GM18508 (cell line): ENCODE measurements at regions not wholly inside any gene's neighbourhood (a gene's known extent, or its start where the extent isn't known, plus 50 kb on each side); places are given as distances from the start of the nearest gene placed in this dataset.

Experiments used
- ATAC-seq: cut with Tn5 transposase; IDR thresholded peaks from one replicate; pipeline ENCODE4 v1.9.1; 2021; ENCODE audit warnings: moderate number of reproducible peaks; ENCODE audit not compliant: insufficient read depth, unreplicated experiment

DNA sequence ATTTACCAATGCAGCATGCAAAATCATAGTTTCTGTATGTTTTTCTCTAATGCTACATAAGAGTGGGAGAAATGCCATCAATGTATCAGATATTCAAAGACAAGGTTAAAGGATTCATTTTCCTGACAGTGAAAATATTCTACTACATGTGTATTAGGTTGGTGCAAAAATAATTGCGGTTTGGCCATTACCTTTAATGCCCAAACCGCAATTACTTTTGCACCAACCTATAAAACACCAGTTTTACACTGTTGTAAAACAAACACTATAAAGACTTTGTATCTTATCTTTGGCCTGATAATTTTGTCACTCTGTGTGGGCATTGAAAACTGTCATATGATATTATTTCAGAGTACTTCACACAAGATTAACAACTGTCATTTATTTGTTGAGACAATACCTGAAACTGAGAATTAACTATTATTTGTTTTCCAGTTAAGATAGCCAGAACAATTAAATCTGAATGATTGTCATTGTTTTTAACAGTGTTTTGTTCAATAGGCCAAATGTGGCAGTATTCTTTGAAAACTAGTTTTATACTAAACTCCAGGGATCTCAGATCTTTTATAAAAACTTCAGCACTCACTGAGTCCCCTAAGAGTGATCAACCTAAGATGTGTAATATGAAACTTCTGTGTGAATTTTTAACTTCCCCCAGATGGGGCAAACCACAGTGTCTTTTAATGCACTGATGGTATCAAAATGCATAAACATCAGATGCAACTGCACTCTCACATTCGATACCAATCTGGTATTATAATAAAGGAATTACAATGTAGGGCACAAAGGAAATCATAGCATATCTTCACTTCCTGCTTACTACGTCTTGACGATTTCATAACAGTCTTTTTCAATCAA, 53.8 kb upstream of the FBN2 start:
- no peak for ATAC-seq

DNA sequence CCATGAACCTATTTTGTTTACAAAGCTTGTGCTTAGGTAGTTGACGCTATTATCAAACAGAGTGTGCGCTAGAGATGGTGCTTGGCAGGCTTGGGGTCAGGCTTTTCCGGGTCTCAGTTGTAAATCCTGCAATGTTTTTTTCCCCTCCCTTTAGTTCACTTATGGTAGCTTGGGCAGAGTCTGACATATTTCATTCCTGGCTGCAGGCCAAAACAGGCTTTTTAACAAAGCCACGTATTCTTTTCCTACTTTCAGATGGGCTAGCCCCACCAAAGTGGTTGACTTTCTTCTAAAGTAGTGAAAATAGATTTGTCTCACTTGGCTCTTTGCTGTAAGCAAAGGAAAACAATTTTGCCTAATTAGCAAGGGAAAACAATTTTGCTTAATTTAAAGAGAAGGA, 58.0 kb upstream of the FBN2 start:
- no peak for ATAC-seq

DNA sequence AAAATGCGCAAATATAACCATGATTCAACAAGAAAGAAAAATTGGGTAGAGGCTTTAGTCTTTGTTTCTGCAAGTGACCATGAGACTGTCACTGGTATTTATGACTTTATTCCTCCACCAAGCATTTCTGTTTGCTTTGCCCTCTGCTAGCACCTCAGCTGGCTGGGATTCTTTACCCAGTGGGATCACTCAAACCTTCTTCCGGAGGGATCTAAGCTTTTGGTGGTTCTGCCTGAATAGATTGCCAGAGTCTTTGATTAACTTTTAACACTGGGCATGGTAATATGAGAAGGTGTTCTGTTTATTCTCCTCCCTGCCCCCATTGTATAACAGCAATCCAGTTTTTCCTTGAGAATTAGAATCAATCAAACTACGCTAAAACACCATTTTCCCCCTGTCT, 59.1 kb upstream of the FBN2 start:
- ATAC-seq: no peak

DNA sequence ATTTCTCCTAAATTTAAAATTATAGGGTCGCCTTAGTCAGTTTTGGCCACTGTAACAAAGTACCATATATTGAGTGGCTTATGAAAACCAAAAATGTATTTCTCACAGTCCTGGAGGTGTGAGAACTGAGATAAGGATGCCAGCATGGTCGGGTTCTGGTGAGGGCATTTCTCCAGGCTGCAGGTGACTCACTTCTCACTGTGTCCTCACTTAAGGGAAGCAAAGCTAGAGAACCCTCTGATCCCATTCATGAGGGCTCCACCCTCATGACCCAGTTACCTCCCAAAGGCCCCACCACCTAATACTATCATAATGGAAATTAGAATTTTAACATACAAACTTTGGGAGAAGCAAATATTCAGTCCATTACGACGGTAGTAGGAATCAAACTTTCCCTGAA, 75.1 kb upstream of the FBN2 start:
- no peak for ATAC-seq

DNA sequence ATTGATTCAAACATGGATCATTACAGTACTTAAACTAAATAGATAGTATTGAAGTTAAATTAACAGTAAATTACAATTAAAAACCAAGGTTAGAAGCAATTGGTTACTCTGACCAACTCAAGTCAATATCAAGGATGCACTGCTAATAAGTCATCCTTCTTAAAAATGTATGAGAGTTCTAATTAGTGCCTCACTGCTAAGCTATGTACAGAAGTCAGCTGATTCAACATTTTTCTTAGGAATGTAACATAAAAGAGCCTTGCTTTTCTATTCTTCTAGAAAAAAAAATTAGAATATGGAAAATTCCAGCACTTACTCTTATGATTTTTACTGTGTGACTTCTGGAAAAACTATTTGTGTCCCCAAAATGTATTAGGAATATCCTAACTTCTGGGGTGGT, 75.7 kb upstream of the FBN2 start:
- ATAC-seq: no peak

DNA sequence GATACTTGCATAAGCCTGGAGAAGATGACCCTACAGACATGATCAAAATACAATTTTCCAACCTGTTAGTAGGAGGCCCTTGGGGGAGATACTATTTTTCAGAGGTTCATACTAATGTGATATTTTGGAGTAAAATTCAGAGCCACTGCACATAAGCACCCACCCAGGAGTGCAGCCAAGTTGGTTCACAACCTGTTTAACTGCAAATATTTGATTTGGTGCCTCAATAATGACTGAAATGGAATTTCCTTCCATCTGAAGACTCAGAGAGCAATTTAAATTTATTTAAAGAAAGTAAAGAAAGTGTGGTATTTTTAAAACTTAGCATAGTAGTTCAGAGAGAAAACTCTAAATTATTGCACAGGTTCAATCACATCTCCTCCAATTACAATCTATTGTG, 77.5 kb upstream of the FBN2 start:
- no peak for ATAC-seq

DNA sequence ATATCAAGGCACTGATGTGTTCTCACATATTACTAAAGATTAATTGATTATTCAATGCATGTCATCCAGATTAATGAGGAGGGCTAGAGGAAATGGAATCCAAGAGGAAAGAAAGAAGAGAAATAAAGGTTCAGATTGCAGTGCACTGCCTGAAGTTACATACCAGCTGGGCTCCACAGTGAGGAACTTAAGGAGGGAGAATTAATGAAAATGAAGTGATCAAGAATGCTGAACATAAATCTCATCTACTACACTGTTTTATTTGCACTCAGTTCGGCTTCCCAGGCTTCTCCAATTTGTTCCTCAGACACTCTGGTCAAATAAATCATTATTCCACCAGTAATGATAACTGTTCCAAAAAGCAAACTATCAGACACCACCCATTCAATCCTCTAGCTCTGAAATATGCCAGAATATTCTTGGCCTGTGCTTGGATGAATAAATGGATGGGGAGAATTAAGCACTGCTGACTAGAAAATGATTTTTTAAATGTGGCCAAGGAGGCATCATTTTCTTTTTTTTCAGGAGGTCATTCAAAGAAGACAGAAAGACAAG, 88.6 kb upstream of the FBN2 start:
- no peak for ATAC-seq

DNA sequence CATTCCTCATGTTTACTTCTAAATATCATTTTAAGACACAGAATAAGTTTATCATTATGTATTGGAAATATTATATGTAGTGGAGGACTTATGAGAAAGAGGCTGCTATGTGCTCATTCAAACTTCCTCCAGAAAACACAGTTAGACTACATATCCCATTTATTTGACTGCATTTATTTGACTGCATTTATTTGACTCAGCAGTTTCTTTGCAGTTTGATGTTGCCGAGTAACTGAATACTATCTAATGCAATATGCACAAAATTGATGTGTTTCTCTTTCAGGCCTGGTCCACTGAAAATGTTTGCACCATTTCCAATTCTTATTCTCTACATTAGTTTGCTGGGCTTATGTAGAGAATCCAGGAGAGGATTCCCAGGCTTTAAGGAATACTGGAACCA, 89.9 kb upstream of the FBN2 start:
- no peak for ATAC-seq

DNA sequence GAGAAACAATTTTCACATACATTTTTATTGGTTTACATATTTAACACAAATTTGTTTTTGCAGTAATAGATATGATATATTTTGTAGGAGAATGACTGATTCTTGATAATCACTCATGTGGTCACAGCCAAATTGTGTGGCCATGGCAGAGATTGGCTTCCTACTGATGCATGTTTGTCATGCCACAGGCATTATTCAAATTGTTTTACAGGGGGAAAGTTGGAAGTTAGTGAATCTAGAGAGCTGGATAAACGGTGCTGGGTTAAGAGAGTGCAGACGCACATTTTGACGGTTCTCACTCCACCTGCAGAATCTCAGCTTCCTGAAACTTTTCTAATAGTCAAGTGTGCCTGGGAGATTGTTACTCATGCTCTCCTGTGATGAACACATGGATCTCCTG, 91.1 kb upstream of the FBN2 start:
- ATAC-seq: no peak

DNA sequence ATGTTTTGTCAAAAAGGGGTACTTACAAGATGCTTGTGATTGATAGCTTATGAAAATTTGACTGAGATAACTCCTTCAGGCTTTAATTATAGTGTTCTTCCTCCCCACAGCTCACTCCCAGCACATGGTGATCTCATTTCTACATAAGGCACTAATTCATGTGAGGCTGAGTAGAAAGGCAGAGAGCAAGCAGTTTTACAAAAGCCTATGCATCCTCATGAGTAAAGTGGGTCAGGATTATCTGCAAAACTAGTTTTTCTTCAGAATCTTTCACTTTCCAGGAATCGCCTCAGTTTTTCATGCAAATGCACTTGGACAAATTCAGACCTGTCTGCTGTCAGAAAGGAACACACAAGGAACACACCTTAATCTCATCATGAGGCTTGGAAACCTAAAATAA, 92.1 kb upstream of the FBN2 start:
- ATAC-seq: no peak

DNA sequence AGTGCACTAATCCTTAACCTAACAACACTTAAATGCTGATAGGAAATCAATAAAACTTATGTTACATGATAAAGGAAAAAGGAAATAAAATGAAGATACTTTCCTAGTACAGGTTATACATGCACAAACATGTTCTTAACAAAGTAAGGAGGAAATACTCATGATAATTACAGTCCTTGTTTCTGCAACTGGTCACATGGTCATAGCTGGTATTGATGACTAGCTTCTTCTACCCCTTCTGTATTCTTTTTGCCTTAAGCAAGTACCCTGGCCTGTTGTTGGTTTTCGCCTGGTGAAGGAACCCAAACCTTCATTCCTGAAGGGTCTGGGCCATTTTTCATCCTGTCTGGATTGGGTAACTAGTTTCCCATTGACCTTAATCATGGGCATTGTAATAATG, 93.7 kb upstream of the FBN2 start:
- ATAC-seq: no peak

DNA sequence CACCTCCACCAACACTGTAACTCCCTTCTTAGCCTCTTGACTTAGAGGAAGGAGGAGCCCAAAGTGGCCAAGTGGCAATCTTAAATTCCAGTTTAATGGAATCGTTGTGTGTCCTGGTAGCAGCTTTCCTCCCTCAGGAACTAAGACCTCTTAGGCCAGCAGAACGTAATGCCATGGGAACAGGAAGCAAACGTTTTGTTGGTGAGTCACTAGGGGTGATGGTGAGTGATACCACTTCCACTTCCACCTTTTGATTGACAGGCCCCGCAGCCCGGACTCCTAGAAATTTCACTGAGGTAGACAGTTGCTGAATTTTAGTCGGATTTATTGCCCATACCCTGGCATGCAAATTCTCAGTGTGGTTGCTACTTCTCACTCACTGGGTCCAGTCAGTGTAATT, 94.2 kb upstream of the FBN2 start:
- no peak for ATAC-seq

DNA sequence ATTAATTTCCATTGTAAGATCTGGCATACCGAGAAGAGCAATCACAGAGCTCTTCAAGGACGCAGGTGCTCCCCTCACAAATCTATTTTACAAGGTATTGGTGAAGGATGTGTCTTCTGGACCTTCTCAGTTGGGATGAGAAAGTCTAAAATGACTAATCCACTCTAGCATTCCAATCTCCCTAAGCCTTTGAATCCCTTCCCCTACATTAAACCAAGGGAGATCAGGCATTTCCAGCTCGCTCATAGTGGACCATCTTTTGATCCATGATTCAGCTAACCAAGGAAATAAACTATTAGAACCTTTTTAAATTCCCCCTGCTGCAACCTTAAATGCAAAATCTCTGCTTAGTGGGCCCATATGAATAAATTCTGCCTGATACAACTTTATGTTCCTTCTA, 95.9 kb upstream of the FBN2 start:
- no peak for ATAC-seq

DNA sequence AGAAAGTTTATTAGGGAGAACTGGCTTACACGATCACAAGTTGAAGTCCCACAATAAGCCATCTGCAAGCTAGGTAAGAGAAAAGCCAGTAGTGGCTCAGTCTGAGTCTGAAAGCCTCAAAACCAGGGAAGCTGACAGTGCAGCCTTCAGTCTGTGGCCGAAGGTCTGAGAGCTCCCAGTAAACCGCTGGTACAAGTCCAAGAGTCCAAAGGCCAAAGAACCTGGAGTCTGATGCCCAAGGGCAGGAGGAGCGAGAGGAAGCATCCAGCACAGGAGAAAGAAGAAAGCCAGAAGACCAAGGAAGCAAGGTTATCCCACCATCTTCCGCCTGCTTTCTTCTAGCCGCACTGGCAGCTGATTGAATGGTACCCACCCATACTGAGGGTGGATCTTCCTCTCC, 97.3 kb upstream of the FBN2 start:
- no peak for ATAC-seq

DNA sequence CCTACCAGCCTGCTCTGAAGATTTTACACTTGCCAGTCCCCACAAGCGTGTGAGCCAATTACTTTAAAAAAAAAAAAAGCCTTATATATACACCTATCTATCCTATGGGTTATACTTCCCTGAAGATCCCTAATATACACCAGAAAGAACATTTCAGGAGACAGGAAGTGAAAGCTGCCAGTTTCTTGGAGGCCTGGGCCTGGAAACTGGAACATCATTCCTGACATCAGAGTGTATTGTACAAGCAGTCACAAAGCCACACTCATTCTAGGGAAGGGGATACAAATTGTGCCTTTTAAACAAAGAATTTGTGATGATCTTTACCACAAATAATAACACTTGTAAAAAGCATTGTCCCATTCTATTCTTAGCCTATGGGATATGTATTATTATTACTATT, 98.3 kb upstream of the FBN2 start:
- no peak for ATAC-seq

DNA sequence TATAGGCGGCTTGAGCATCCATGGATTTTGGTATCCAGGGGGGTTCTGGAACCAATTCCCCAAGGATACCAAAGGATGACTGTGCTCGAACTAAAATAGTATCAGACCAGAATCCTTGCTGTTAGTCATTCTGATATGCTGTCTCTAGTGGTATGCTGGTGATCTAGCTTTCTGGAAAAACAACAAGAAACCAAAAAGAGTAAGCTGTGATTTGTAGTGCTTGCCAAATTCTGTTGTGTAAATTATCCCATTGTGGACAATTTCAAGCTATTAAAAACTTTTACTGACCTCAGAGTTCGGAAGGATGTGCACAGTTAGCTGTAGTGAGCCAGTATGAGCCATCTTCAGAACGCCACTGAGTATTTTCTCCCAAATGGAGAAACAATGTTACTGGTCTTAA, 99.0 kb upstream of the FBN2 start:
- ATAC-seq: no peak

DNA sequence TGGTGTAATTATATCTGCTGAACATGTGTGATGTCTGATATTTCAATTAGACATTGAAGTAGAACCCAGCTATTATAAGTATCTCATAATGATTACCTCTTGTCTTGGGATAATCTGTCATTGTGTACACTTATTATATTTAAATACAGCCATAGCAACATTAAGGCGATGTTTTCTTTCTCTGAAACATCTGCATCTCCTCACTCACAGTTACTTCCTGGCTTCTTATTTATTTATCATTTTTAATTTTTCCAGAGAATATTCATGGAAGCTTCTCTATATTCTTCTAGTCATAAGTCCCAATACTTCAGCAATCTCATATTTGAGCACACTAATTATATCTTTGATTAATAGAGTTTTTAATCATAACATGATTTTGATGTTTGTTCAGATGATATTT, 103.8 kb upstream of the FBN2 start:
- no peak for ATAC-seq

DNA sequence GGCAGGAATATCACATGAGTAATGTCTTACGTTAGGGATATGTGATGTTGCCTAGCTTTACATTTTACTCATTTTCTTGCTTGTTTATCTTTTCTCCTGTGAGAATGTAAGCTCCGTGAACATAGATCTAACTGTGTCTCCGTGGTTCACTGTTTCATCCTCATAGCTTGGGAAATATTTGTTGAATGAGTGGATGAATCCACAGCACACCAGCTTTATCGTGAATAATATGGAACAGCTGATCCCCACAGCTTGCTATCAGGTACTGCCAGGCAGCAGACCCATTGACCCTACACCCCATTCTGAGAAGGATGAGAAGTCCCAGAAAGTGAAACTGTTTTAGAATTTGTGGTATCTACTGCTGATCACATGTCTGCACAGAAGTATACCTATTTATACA, 106.8 kb upstream of the FBN2 start:
- ATAC-seq: no peak

DNA sequence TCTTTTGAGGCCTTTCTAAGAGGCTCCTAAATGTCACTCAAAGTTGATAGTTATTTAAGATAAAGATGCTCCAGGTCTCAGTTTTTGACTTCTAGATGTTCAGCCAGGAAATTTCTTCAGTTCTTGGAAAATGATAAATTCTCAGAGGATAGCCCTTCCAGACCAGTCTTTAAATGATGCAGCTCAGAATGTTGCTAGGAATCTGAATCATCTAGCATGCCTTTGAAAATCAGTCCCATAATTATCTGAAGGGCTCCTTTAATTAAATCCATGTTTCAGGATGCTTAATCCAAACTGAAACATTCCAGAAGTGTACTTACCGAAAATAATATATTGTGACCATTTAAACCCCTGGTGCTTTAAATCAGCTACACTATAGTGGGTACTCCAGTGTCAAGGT, 107.5 kb upstream of the FBN2 start:
- ATAC-seq: no peak

DNA sequence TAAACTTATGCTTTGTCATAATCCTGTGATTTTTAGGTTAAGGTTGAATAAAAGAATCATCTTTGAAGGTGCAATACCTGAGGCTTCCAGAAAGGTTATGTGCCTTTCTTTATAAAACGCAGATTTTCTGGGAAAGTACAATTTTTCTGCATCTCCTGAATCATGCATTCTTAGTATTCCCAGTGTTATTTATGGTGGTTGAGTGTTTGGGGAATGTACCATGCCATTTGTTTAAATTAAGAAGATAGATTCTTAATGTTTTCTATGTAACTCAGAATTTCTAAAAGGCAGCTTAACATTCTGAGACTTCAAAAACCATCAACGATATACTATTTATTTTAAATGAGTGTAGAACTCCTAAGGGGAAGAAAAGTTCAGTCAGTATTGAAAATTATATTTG, 108.1 kb upstream of the FBN2 start:
- ATAC-seq: no peak

DNA sequence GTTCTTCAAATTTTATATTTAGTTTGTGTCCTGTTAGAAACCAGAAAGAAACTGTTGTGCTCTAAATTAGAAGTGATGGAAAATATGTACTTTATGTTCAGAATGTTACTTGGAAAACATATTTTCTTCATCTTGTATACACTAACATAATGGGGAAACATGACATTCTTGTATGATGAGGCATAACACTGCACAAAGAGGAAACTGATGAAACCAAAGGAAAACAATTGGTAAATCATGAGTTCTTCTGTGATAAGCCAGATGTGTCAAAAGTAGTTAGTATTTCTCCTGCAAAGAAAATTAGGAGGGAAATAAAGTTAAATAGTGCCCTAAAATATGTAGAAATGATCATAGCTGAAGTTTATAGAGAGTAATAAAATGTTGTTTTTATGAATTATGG, 111.1 kb upstream of the FBN2 start:
- ATAC-seq: no peak

DNA sequence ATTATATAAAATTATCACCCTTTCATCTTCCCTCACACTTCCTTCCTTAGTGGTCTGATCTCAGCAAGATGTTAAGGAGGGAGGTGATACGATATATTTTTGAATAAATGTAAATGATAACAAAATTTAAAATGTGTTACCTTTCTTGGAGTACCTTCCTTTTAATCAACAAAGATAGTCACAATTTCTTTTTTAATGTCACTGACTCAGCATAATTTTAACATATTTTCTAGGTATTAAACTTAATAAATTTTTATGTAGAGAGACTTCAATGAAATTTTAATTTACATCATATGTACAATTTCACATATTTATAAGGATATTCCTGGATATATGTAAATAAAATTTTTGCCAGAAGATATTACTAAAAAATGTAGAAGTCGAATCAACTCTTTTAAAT, 125.0 kb upstream of the FBN2 start:
- no peak for ATAC-seq
